Endothelial cell (in vitro differentiated cells): ENCODE measurements at regions not wholly inside any gene's neighbourhood (a gene's known extent, or its start where the extent isn't known, plus 50 kb on each side); places are given as distances from the start of the nearest gene placed in this dataset.

ENCODE experiments used
- DNase-seq: peaks from one replicate; pipeline ENCODE4 v3.0.0; 2021; ENCODE audit warnings: low spot score
- H3K27ac Mint-ChIP-seq: one replicate; pipeline ENCODE4 v1.8.0; 2021; ENCODE audit warnings: mixed read lengths, inconsistent platforms; ENCODE audit not compliant: unreplicated experiment
- H3K27me3 Mint-ChIP-seq: one replicate; pipeline ENCODE4 v1.8.0; 2021; ENCODE audit warnings: mild to moderate bottlenecking, moderate library complexity, mixed read lengths, inconsistent platforms; ENCODE audit not compliant: unreplicated experiment
- H3K36me3 Mint-ChIP-seq: one replicate; pipeline ENCODE4 v1.8.0; 2021; ENCODE audit warnings: mild to moderate bottlenecking, low read depth, mixed read lengths, inconsistent platforms; ENCODE audit not compliant: unreplicated experiment
- H3K4me1 Mint-ChIP-seq: one replicate; pipeline ENCODE4 v1.8.0; 2021; ENCODE audit warnings: mild to moderate bottlenecking, mixed read lengths, inconsistent platforms; ENCODE audit not compliant: unreplicated experiment
- H3K4me3 Mint-ChIP-seq: one replicate; pipeline ENCODE4 v1.8.0; 2021; ENCODE audit warnings: mild to moderate bottlenecking, mixed read lengths, inconsistent platforms; ENCODE audit not compliant: unreplicated experiment
- H3K9me3 Mint-ChIP-seq: one replicate; pipeline ENCODE4 v1.8.0; 2021; ENCODE audit warnings: mixed read lengths, inconsistent platforms; ENCODE audit not compliant: unreplicated experiment
- CTCF ChIP-seq: fragments of 200-600 bp; sonication (generic); IDR thresholded peaks from one replicate; pipeline ENCODE4 v1.5.0; 2021; ENCODE audit warnings: antibody characterized with exemption; ENCODE audit not compliant: unreplicated experiment

GRCh38 chr3:105235221-105235620 lies 131.5 kb upstream of the ALCAM start:
- no peak for TF ChIP-seq CTCF
- Mint-ChIP-seq H3K27me3 (no peaks in the 10 kb centered on the region), H3K4me3 (no peak overlapping the region), H3K27ac (no peak overlapping the region), H3K9me3 (no peaks in the 10 kb centered on the region), H3K36me3 (no peaks in the 10 kb centered on the region), H3K4me1 (peaks cover 6% of the 10 kb centered on the region)
- DNase-seq, result no peak

GRCh38 chr3:105235785-105236184 lies 130.9 kb upstream of the ALCAM start:
- H3K27me3 Mint-ChIP-seq, result no peaks in the 10 kb centered on the region
- H3K36me3 Mint-ChIP-seq, result no peaks in the 10 kb centered on the region
- H3K4me3 Mint-ChIP-seq, result no peak overlapping the region
- DNase-seq, result no peak
- H3K4me1 Mint-ChIP-seq, result peaks cover 6% of the 10 kb centered on the region
- TF ChIP-seq CTCF, result no peak
- H3K9me3 Mint-ChIP-seq, result no peaks in the 10 kb centered on the region
- no peak overlapping the region for H3K27ac Mint-ChIP-seq

- H3K36me3 Mint-ChIP-seq, result no peaks in the 10 kb centered on the region
- H3K9me3 Mint-ChIP-seq, result no peaks in the 10 kb centered on the region
- no peak overlapping the region for H3K4me3 Mint-ChIP-seq
- no peak for DNase-seq
- no peaks in the 10 kb centered on the region for H3K4me1 Mint-ChIP-seq
- H3K27me3 Mint-ChIP-seq, result no peaks in the 10 kb centered on the region
- no peak for TF ChIP-seq CTCF
- H3K27ac Mint-ChIP-seq, result no peak overlapping the region
These were observed 128.3 kb upstream of the ALCAM start for GRCh38 chr3:105238367-105238766.

- H3K9me3 Mint-ChIP-seq, result no peaks in the 10 kb centered on the region
- DNase-seq, result no peak
- no peaks in the 10 kb centered on the region for H3K36me3 Mint-ChIP-seq
- H3K4me3 Mint-ChIP-seq, result no peak overlapping the region
- no peak for TF ChIP-seq CTCF
- no peaks in the 10 kb centered on the region for H3K4me1 Mint-ChIP-seq
- H3K27me3 Mint-ChIP-seq, result no peaks in the 10 kb centered on the region
- H3K27ac Mint-ChIP-seq, result no peak overlapping the region
These were observed 123.6 kb upstream of the ALCAM start for GRCh38 chr3:105243076-105243475.

- Mint-ChIP-seq H3K4me3 (no peak overlapping the region), H3K4me1 (no peaks in the 10 kb centered on the region), H3K27ac (no peak overlapping the region), H3K9me3 (no peaks in the 10 kb centered on the region), H3K27me3 (no peaks in the 10 kb centered on the region), H3K36me3 (peaks cover 6% of the 10 kb centered on the region)
- DNase-seq, result no peak
- no peak for TF ChIP-seq CTCF
These were observed 120.2 kb upstream of the ALCAM start for GRCh38 chr3:105246536-105246935.
